ENCODE measurements at regions not wholly inside any gene's neighbourhood (a gene's known extent, or its start where the extent isn't known, plus 50 kb on each side); places are given as distances from the start of the nearest gene placed in this dataset.

GRCh38 chr1:103248417-103249102, 140.2 kb upstream of the COL11A1 start:
- no peak for DNase-seq

- no peak for DNase-seq
Measured at GRCh38 chr1:103247517-103247916, 139.2 kb upstream of the COL11A1 start.

DNA sequence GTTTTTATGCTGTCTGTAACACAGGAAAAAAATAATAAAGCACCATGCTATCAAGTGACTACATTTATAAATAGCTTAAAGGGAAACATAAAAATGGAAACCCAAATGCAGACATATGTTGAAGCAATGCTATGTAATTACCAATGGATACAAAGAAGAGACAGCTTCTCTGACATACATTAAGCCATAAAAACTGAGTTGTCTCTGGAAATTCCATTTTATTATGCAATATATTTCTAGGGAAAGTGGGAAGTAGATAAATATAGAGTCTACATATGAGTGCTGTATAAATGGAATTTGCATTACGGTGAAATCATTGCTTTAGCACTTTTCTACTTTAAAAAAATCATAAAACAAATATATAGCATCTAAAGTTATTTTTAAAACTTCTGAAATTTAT, 135.2 kb upstream of the COL11A1 start:
- no peak for DNase-seq

GRCh38 chr1:103239034-103239433, 130.7 kb upstream of the COL11A1 start:
- no peak for DNase-seq

DNA sequence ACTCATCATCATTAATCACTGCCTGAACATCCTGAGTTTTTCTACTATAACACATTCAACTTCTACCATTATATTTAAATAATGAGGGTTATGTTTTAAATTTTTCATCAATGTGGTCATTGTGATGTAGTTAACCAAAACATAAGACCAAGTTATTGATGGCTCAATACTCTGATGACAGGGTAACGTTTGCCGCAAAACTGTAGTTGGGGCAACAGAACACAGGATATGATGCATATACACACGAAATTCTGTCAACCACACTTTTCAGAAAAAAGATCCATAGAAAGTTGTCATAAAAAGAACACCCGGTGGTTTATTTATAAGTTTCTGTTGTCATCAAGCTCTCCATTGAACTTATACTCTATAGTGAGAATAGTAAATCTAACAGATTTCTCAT, 121.7 kb upstream of the COL11A1 start:
- DNase-seq = no peak

GRCh38 chr1:103220631-103221041, 112.3 kb upstream of the COL11A1 start:
- no peak for DNase-seq

GRCh38 chr1:103218821-103219220, 110.5 kb upstream of the COL11A1 start:
- DNase-seq = no peak

- DNase-seq = no peak
Measured at GRCh38 chr1:103218369-103218768, 110.0 kb upstream of the COL11A1 start.

GRCh38 chr1:103211073-103211472, 102.8 kb upstream of the COL11A1 start:
- no peak for DNase-seq

GRCh38 chr1:103208844-103209243, 100.5 kb upstream of the COL11A1 start:
- no peak for DNase-seq

GRCh38 chr1:103199001-103199400, 90.7 kb upstream of the COL11A1 start:
- no peak for DNase-seq

- DNase-seq = no peak
Measured at GRCh38 chr1:103198076-103198475, 89.8 kb upstream of the COL11A1 start.

GRCh38 chr1:103197216-103197615, 88.9 kb upstream of the COL11A1 start:
- no peak for DNase-seq

GRCh38 chr1:103194984-103195383, 86.7 kb upstream of the COL11A1 start:
- no peak for DNase-seq

GRCh38 chr1:103194060-103194459, 85.7 kb upstream of the COL11A1 start:
- DNase-seq = no peak

DNA sequence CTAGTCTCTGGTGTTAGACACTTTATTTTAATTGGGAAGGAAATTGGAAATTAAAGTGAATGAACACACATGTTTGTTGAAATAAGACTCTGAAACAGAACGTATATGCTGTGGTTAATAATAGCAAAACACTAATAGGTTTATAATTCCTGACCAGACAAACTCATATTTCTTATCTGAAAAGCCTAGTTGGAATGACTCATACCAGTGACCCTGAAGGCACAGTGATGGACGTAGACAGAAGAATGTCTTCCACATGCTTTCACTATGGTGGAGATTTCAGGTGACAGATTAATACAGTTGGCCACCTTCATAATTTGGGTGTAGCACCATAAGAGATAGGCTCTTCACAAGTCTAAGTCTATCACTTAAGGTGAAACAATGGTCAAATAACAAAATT, 83.0 kb upstream of the COL11A1 start:
- DNase-seq = no peak

DNA sequence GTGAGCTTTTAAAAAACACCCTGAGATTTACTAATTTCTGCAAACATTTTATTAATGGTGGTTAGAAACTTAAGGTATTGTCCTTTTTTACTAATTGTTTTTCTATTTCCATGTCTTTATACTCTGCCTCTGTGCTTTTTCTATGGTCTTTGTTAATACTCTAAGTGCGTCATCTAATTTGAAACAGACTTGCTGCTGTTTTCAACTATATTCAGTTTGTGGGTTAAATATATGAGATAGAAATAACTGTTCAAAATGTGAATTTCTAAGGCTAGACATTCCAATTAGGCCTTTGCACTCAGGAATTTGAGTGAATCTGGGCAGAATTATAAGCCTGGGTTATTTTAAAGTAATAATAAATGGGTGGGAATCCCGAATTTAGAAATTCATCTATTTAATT, 82.4 kb upstream of the COL11A1 start:
- no peak for DNase-seq

- no peak for DNase-seq
Measured at GRCh38 chr1:103187673-103188072, 79.4 kb upstream of the COL11A1 start.

DNA sequence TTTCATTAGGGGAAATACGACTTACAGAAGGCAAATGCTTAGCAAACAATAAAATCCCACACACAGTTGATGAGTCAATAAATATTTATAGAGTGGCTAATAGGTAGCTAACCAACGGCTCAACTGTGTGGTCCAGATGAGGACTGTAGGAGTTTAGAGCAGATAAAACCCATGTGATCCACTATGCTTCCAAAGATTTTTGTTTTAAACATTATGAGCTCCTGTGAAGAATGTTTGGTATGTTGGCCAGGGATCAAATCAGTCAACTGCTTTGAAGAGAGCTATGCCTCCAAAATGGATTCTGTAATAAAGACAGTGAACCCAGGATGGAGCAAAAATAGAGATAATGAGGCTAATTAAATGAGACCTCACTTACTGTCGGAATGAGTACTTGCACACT, 72.3 kb upstream of the COL11A1 start:
- DNase-seq = no peak

GRCh38 chr1:103177108-103177775, 68.9 kb upstream of the COL11A1 start:
- DNase-seq = no peak

DNA sequence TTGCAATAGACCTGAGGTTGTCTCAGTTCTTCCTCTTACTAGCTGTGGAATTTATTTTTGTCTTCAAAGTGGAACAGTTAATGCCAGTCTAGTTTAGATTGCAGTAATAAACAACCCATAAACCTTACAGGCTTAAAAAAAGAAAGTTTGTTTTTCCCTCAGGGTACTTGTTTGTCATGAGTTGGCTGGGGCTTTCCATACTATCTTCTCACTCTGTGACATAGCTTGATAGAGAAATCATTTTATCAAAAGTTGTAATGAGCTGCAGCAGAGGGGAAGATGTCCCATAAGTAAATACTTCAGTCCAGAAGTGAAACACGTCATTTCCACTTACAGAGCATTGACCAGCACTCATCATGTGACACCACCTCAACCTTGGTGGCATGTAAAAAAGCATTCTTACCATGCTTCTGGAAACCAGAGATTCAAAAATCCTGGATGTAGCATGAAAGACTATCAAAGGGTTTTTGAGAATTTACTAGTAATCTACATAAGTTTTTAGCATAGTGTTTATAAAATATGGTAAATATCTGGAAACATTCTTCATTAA, 62.8 kb upstream of the COL11A1 start:
- DNase-seq = no peak

DNA sequence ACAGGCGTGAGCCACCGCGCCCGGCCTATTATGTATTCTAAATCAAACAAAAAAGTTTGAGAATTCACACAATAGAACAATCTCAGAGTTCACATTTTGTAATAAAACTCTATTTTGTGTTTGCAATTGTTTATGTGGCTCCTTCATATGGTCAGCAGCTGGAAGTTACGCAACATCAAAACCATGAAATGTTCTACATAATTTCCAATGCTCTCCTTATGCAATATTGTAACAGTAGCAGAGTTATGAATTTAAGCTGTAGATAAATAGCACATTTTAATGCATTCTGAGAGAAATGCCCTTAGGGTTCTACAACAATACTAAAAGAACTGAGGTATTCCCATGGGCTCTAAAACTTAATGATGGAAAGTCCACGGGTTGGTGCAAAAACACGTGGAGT, 62.3 kb upstream of the COL11A1 start:
- no peak for DNase-seq

- no peak for DNase-seq
Measured at GRCh38 chr1:103162360-103162759, 54.0 kb upstream of the COL11A1 start.

DNA sequence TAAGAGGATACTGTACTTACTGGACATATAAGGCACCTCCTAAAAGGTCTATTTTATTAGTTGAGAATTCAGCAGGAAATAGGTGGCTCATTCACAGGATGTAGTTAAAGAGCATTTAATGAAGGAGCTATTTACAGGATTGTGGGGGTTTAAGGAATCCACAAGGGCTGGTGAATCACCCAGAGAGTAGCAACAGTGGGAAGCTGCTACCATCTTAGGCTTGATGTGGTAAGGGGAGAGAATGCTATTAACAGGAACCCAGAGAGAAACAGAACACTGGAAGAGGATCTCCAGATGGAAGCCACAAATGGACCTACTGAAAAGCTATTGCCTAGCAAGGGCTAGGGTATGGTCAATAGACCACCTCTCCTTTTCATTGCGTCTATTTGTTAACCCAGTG, 52.0 kb upstream of the COL11A1 start:
- no peak for DNase-seq

Measured in inflammatory macrophage (primary cell).